Neural cell (in vitro differentiated cells): ENCODE measurements at regions not wholly inside any gene's neighbourhood (a gene's known extent, or its start where the extent isn't known, plus 50 kb on each side); places are given as distances from the start of the nearest gene placed in this dataset.

Experiments
- H2AFZ ChIP-seq: fragments of 200-600, 300-800 bp; sonication (generic), shearing (Covaris generic); 2 replicates; pipeline ENCODE4 v1.6.0; 2014; ENCODE audit warnings: low read depth, mild to moderate bottlenecking, antibody characterized with exemption, low read length, moderate library complexity
- H3F3A ChIP-seq: fragments of 200-600 bp; shearing (Covaris generic); 2 replicates; pipeline ENCODE4 v1.6.1; 2016; ENCODE audit warnings: mild to moderate bottlenecking, moderate library complexity, mixed read lengths, antibody characterized with exemption, low read length; ENCODE audit not compliant: insufficient read depth, poor library complexity, severe bottlenecking
- H3K27ac ChIP-seq: fragments of 200-600, 300-800 bp; sonication (generic), shearing (Covaris generic); 2 replicates; pipeline ENCODE4 v1.5.1; 2014; ENCODE audit warnings: mild to moderate bottlenecking, low read length, moderate library complexity
- H3K27me3 ChIP-seq: fragments of 300-800, 200-600 bp; sonication (generic), shearing (Covaris generic); 2 replicates; pipeline ENCODE4 v1.6.0; 2014; ENCODE audit warnings: mild to moderate bottlenecking, low read depth, low read length, moderate library complexity; ENCODE audit not compliant: insufficient read depth
- H3K36me3 ChIP-seq: fragments of 300-800, 200-600 bp; sonication (generic), shearing (Covaris generic); 2 replicates; pipeline ENCODE4 v1.5.1; 2014; ENCODE audit warnings: mild to moderate bottlenecking, antibody characterized with exemption, low read length, moderate library complexity; ENCODE audit not compliant: insufficient read depth
- H3K4me2 ChIP-seq: fragments of 300-800, 200-600 bp; sonication (generic), shearing (Covaris generic); 2 replicates; pipeline ENCODE4 v1.6.0; 2014; ENCODE audit warnings: mild to moderate bottlenecking, low read length
- H3K4me3 ChIP-seq: fragments of 300-800, 200-600 bp; sonication (generic), shearing (Covaris generic); 2 replicates; pipeline ENCODE4 v1.5.1; 2014; ENCODE audit warnings: mild to moderate bottlenecking, low read length, moderate library complexity
- H3K79me2 ChIP-seq: fragments of 200-600 bp; shearing (Covaris generic); replicated peaks from 2 replicates; pipeline ENCODE4 v1.6.0; 2014; ENCODE audit warnings: mild to moderate bottlenecking, low read length, moderate library complexity; ENCODE audit not compliant: insufficient read depth
- H3K9ac ChIP-seq: fragments of 300-800, 200-600 bp; sonication (generic), shearing (Covaris generic); 2 replicates; pipeline ENCODE4 v1.6.1; 2016; ENCODE audit warnings: mild to moderate bottlenecking, low read length, mixed read lengths
- H3K9me2 ChIP-seq: fragments of 200-600 bp; shearing (Covaris generic); 2 replicates; pipeline ENCODE4 v1.6.1; 2016; ENCODE audit warnings: mild to moderate bottlenecking, low read length, mixed read lengths; ENCODE audit not compliant: insufficient read depth
- H3K9me3 ChIP-seq: fragments of 200-600, 300-800 bp; sonication (generic), shearing (Covaris generic); 2 replicates; pipeline ENCODE4 v1.6.1; 2016; ENCODE audit warnings: mild to moderate bottlenecking, mixed run types, low read length, moderate library complexity, mixed read lengths
- H4K20me1 ChIP-seq: fragments of 200-600 bp; shearing (Covaris generic); 2 replicates; pipeline ENCODE4 v1.6.1; 2016; ENCODE audit warnings: mild to moderate bottlenecking, mixed run types; ENCODE audit not compliant: insufficient read depth
- CTCF ChIP-seq: fragments of 450-650 bp; IDR thresholded peaks from 2 replicates; pipeline ENCODE4 v1.5.1; 2014; ENCODE audit warnings: antibody characterized with exemption, mild to moderate bottlenecking, moderate library complexity; ENCODE audit not compliant: poor library complexity, severe bottlenecking
- EP300 ChIP-seq: fragments of 450-650 bp; conservative IDR thresholded peaks from 2 replicates; pipeline ENCODE4 v1.6.1; 2014; ENCODE audit warnings: antibody characterized with exemption, mild to moderate bottlenecking, moderate library complexity; ENCODE audit not compliant: poor library complexity, severe bottlenecking
- EZH2 ChIP-seq: fragments of 200-600, 300-800 bp; shearing (Covaris generic), sonication (generic); IDR thresholded peaks from 2 replicates; pipeline ENCODE4 v1.6.1; 2014; ENCODE audit warnings: antibody characterized with exemption, low read length, borderline replicate concordance, mild to moderate bottlenecking; ENCODE audit not compliant: insufficient read depth, poor library complexity, severe bottlenecking
- MXI1 ChIP-seq: fragments of 450-650 bp; conservative IDR thresholded peaks from 2 replicates; pipeline ENCODE4 v1.6.1; 2014; ENCODE audit warnings: antibody characterized with exemption, mild to moderate bottlenecking; ENCODE audit not compliant: poor library complexity, severe bottlenecking
- POLR2AphosphoS5 ChIP-seq: IDR thresholded peaks from 2 replicates; pipeline ENCODE4 v1.6.1; 2012
- RAD21 ChIP-seq: fragments of 450-650 bp; conservative IDR thresholded peaks from 2 replicates; pipeline ENCODE4 v1.6.1; 2014; ENCODE audit warnings: antibody characterized with exemption, mild to moderate bottlenecking, moderate library complexity
- REST ChIP-seq: IDR thresholded peaks from 2 replicates; pipeline ENCODE4 v1.6.1; 2012; ENCODE audit warnings: borderline replicate concordance
- SMC3 ChIP-seq: fragments of 450-650 bp; conservative IDR thresholded peaks from 2 replicates; pipeline ENCODE4 v1.6.1; 2014; ENCODE audit warnings: antibody characterized with exemption, mild to moderate bottlenecking, moderate library complexity; ENCODE audit not compliant: poor library complexity
- TAF1 ChIP-seq: IDR thresholded peaks from 2 replicates; pipeline ENCODE4 v1.6.1; 2012; ENCODE audit warnings: low read depth

DNA sequence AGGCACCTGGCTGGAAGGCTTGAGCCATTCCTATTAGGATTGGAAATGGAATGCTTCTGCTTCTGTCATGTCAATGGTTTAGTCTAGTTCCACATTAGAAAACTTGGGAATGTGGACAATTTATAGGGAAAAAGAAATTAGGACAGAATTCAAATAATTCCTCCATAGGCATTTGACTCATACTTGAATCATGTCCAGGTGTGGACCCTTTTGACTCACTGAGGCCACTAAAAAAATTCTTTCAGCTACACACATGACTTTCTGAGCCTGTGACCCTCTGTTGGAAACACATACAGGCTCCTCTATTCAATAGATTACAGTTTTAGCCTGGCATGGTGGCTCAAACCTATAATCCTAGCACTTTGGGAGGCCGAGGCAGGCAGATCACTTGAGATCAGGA, 100.5 kb downstream of the RASSF10 start:
- H3K27ac ChIP-seq, result no peak overlapping the region
- H3K9me3 ChIP-seq, result no peaks in the 10 kb centered on the region
- no peaks in the 10 kb centered on the region for H3K9me2 ChIP-seq
- no peak overlapping the region for H3K9ac ChIP-seq
- no peaks in the 10 kb centered on the region for H3K27me3 ChIP-seq
- no peak overlapping the region for H3K4me2 ChIP-seq
- H3K36me3 ChIP-seq, result no peaks in the 10 kb centered on the region
- H3F3A ChIP-seq, result no peaks in the 10 kb centered on the region
- H4K20me1 ChIP-seq, result no peaks in the 10 kb centered on the region
- TF ChIP-seq EZH2 (no peak), POLR2AphosphoS5 (no peak), EP300 (no peak), RAD21 (no peak), CTCF (no peak), REST (no peak)
- no peaks in the 10 kb centered on the region for H3K79me2 ChIP-seq
- no peak overlapping the region for H3K4me3 ChIP-seq
- no peak overlapping the region for H2AFZ ChIP-seq

GRCh38 chr11:13110145-13110544, 101.0 kb downstream of the RASSF10 start:
- no peaks in the 10 kb centered on the region for H3K9me3 ChIP-seq
- no peaks in the 10 kb centered on the region for H3K27me3 ChIP-seq
- no peak for TF ChIP-seq SMC3
- no peak for TF ChIP-seq TAF1
- TF ChIP-seq RAD21, result no peak
- TF ChIP-seq MXI1, result no peak
- TF ChIP-seq REST, result no peak
- TF ChIP-seq POLR2AphosphoS5, result no peak
- no peak for TF ChIP-seq CTCF
- no peak for TF ChIP-seq EP300
- no peak for TF ChIP-seq EZH2
- H3K4me3 ChIP-seq, result no peak overlapping the region
- H3K36me3 ChIP-seq, result no peaks in the 10 kb centered on the region
- H3K9ac ChIP-seq, result no peak overlapping the region
- H3K9me2 ChIP-seq, result no peaks in the 10 kb centered on the region
- no peaks in the 10 kb centered on the region for H4K20me1 ChIP-seq
- no peaks in the 10 kb centered on the region for H3K79me2 ChIP-seq
- H3K4me2 ChIP-seq, result no peak overlapping the region
- no peaks in the 10 kb centered on the region for H3F3A ChIP-seq
- no peak overlapping the region for H2AFZ ChIP-seq
- H3K27ac ChIP-seq, result no peak overlapping the region
